Activated B cell treated with CpG ODN at 0.5 μM for 24 hours (primary cell): ENCODE measurements at regions not wholly inside any gene's neighbourhood (a gene's known extent, or its start where the extent isn't known, plus 50 kb on each side); places are given as distances from the start of the nearest gene placed in this dataset.

Source experiments
- ATAC-seq: fragments of 200-7000 bp; cut with Tn5 transposase; one replicate; pipeline ENCODE4 v1.10.0; 2021; ENCODE audit warnings: low read depth, mild to moderate bottlenecking, moderate library complexity
- CTCF ChIA-PET: fragments of 350-600 bp; sonication (Branson Sonifier 250); formaldehyde crosslinking; loops from one replicate; lab custom pipeline; 2021; ENCODE audit warnings: antibody characterized with exemption; lab: Charles Lee
- POLR2A ChIA-PET: fragments of 350-600 bp; sonication (Branson Sonifier 250); formaldehyde crosslinking; loops from one replicate; lab custom pipeline; 2021; ENCODE audit warnings: antibody characterized with exemption; lab: Charles Lee
- DNase-seq: peaks from one replicate; pipeline ENCODE4 v3.0.0; 2022
- H3K27ac Mint-ChIP-seq: one replicate; pipeline ENCODE4 v1.8.0; 2020; ENCODE audit warnings: mixed read lengths
- H3K27me3 Mint-ChIP-seq: one replicate; pipeline ENCODE4 v1.8.0; 2021; ENCODE audit warnings: mixed read lengths
- H3K36me3 Mint-ChIP-seq: one replicate; pipeline ENCODE4 v1.8.0; 2021; ENCODE audit warnings: low read depth, mixed read lengths
- H3K4me1 Mint-ChIP-seq: one replicate; pipeline ENCODE4 v1.8.0; 2021; ENCODE audit warnings: mixed read lengths
- H3K4me3 Mint-ChIP-seq: one replicate; pipeline ENCODE4 v1.8.0; 2020; ENCODE audit warnings: mild to moderate bottlenecking, mixed read lengths
- H3K9me3 Mint-ChIP-seq: one replicate; pipeline ENCODE4 v1.8.0; 2020; ENCODE audit warnings: mixed read lengths
- CTCF ChIP-seq: fragments of 200-600 bp; IDR thresholded peaks from one replicate; pipeline ENCODE4 v1.8.0; 2022; ENCODE audit warnings: antibody characterized with exemption, mild to moderate bottlenecking
- intact Hi-C: fragments of 100-400 bp; cut with micrococcal nuclease; formaldehyde crosslinking; loops from one replicate; pipeline ENCODE4 v1.15.1; 2024

- H3K4me1 Mint-ChIP-seq = no peaks in the 10 kb centered on the region
- no peaks in the 10 kb centered on the region for H3K27me3 Mint-ChIP-seq
- ChIA-PET CTCF (no interaction called here), POLR2A (no interaction called here)
- no peak overlapping the region for H3K4me3 Mint-ChIP-seq
- TF ChIP-seq CTCF = no peak
- no peak for ATAC-seq
- no peak overlapping the region for H3K27ac Mint-ChIP-seq
- intact Hi-C loops = no loop called here
- DNase-seq = no peak
- no peaks in the 10 kb centered on the region for H3K9me3 Mint-ChIP-seq
- H3K36me3 Mint-ChIP-seq = no peaks in the 10 kb centered on the region
Observed at GRCh38 chr13:33925563-33925962, 107.6 kb downstream of the RFC3 start.

DNA sequence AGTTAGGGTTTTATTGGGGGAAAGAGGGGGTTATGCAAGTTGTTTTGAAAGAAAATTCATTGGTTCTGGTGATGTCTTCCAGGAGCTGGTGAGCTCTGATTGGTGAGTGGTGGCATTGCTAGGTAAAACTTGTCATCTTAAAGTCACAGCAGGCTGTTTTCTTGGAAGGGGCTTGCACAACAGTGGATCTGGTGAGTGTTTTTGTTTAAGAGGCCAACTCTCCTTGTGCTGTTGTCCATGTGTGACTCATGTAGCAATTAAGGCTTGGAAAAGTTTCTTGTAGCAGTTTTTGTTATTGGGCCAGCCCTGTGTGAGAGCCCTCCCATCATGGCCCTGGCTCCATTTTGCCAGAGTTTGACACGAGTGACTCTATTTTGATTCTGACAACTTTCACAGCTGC, 109.4 kb downstream of the RFC3 start:
- intact Hi-C loops = no loop called here
- Mint-ChIP-seq H3K27me3 (no peaks in the 10 kb centered on the region), H3K9me3 (no peaks in the 10 kb centered on the region), H3K36me3 (no peaks in the 10 kb centered on the region), H3K4me1 (no peaks in the 10 kb centered on the region), H3K4me3 (no peak overlapping the region), H3K27ac (no peak overlapping the region)
- ATAC-seq (no peak), DNase-seq (no peak)
- no peak for TF ChIP-seq CTCF
- ChIA-PET CTCF (no interaction called here), POLR2A (no interaction called here)

DNA sequence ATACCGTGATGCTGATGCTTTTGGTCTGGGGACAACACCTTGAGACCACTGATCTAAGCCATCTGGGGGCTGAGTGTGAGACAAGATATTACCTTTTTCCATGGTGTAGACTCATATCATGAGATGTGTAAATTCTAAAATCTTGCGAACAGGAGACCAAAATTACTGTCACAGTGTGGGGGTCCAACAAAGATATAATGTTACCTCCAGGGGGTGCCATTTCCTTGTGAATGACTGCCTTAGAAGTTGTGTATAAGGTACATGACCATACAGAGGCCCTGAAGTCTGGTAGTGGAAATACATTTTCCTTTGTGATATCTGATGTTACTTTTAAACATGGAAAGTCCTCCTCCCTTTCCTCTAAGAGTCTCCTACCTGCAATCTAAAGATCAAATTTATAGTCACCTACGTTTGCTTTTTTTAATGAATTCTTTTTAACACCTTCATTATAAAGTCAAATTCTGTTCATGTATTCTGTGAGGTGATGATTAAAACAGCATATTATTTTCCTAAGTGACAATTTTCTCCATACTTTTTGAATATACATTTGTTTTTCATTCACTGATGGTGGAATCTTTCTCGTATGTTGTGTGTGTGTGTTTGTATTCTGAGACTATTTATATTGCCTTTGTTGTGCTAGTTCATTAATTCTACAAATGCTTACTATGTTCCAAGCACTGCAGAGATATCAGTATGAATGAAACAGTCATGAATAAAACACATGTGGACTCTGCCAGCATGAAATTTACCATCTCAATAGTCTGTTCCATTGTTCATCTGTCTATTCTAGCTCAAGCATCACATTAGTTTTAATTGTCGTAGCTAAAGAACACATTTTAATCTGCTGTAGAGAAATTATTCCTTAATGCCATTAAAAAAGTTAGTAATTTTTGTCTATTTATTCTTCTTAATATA, 113.7 kb downstream of the RFC3 start:
- intact Hi-C loops = loop anchor here (2.0 to 5.0 kb wide), 2 partner anchors 1233 to 1886 kb away; no protein-coding TSS in a partner anchor
- no peak overlapping the region for H3K27ac Mint-ChIP-seq
- POLR2A ChIA-PET = no interaction called here

GRCh38 chr13:33932769-33933406, 114.9 kb downstream of the RFC3 start:
- Mint-ChIP-seq H3K4me3 (no peak overlapping the region), H3K36me3 (no peaks in the 10 kb centered on the region), H3K9me3 (no peaks in the 10 kb centered on the region), H3K27ac (no peak overlapping the region), H3K27me3 (no peaks in the 10 kb centered on the region), H3K4me1 (no peaks in the 10 kb centered on the region)
- ChIA-PET POLR2A (no interaction called here), CTCF (no interaction called here)
- DNase-seq = no peak
- intact Hi-C loops = loop anchor here (5.0 kb wide), 1 partner anchor 1884 kb away; no protein-coding TSS in a partner anchor
- no peak for ATAC-seq
- no peak for TF ChIP-seq CTCF

More for the DNA sequence above, 113.7 kb downstream of the RFC3 start:
- no peaks in the 10 kb centered on the region for H3K27me3 Mint-ChIP-seq
- DNase-seq = no peak
- no peak overlapping the region for H3K4me3 Mint-ChIP-seq
- H3K36me3 Mint-ChIP-seq = no peaks in the 10 kb centered on the region
- H3K9me3 Mint-ChIP-seq = no peaks in the 10 kb centered on the region
- no peaks in the 10 kb centered on the region for H3K4me1 Mint-ChIP-seq
- TF ChIP-seq CTCF = no peak
- no peak for ATAC-seq
- CTCF ChIA-PET = interaction anchor here (1.2 kb wide), 1 partner anchor 1233 kb away, joined by 7 read pairs; no protein-coding TSS in a partner anchor

GRCh38 chr13:33933810-33934209, 115.9 kb downstream of the RFC3 start:
- Mint-ChIP-seq H3K9me3 (no peaks in the 10 kb centered on the region), H3K36me3 (no peaks in the 10 kb centered on the region), H3K27me3 (no peaks in the 10 kb centered on the region), H3K4me3 (no peak overlapping the region), H3K27ac (no peak overlapping the region), H3K4me1 (no peaks in the 10 kb centered on the region)
- POLR2A ChIA-PET = no interaction called here
- no peak for TF ChIP-seq CTCF
- DNase-seq (no peak), ATAC-seq (no peak)
- intact Hi-C loops = loop anchor here (5.0 kb wide), 1 partner anchor 1883 kb away; no protein-coding TSS in a partner anchor
- CTCF ChIA-PET = no interaction called here
